ENCODE measurements at regions not wholly inside any gene's neighbourhood (a gene's known extent, or its start where the extent isn't known, plus 50 kb on each side); places are given as distances from the start of the nearest gene placed in this dataset.

- TF ChIP-seq, protein P1, sequence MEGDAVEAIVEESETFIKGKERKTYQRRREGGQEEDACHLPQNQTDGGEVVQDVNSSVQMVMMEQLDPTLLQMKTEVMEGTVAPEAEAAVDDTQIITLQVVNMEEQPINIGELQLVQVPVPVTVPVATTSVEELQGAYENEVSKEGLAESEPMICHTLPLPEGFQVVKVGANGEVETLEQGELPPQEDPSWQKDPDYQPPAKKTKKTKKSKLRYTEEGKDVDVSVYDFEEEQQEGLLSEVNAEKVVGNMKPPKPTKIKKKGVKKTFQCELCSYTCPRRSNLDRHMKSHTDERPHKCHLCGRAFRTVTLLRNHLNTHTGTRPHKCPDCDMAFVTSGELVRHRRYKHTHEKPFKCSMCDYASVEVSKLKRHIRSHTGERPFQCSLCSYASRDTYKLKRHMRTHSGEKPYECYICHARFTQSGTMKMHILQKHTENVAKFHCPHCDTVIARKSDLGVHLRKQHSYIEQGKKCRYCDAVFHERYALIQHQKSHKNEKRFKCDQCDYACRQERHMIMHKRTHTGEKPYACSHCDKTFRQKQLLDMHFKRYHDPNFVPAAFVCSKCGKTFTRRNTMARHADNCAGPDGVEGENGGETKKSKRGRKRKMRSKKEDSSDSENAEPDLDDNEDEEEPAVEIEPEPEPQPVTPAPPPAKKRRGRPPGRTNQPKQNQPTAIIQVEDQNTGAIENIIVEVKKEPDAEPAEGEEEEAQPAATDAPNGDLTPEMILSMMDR (IDR thresholded peaks at IDR 0.05), result no peak
- TF ChIP-seq POLR2A (IDR thresholded peaks at IDR 0.05; ENCODE audit: low read depth) (no peak), POLR2AphosphoS5 (IDR thresholded peaks at IDR 0.05) (no peak), EP300 (IDR thresholded peaks at IDR 0.05) (no peak)
Observed at GRCh38 chr15:31177951-31178350, 76.4 kb upstream of the TRPM1 start.
